CD4-positive, alpha-beta T cell treated with Interleukin-17A for 1 hour (primary cell): ENCODE measurements at regions not wholly inside any gene's neighbourhood (a gene's known extent, or its start where the extent isn't known, plus 50 kb on each side); places are given as distances from the start of the nearest gene placed in this dataset.

Experiments used
- DNase-seq: peaks from one replicate; pipeline ENCODE4 v3.0.0-alpha.2; 2020

DNA sequence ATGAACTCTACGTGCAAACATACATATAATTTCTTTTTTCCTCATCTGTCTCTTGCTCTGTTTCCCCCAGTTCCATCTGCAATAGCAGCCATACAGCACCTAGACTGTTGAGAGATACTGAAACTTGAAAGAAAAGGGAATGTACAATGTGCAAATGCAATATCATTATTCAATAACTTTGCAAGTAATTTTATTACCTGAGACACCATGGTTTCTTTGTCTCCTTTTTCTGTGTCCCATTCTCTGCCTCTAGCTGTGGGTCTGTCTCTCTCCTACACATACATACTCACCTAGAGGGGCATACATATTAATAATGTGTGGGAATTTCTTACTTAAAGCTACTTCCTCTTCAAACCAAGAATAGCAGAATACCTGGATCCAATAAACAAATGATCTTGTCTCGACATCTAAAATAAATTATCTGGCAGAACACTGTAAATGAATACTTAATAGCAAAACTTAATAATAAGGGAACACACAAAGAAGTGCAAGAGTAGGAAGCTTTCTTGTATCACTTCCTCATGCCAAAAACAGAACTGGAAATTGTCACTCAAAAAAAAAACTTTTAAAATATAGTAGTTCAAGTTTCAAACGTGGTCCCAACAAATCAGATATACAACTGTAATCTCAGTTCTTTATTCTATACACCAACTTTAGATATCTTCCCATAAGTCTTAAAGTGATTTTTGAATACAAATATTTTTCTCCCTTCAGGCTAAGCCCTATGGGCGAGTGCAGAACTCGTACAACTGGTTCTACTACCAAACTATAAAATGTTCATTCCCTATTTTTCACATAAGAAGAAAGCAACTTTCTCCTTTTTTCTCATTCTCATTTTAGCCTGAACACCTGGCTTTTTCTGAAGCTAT, 194.6 kb downstream of the NRIP1 start:
- no peak for DNase-seq

DNA sequence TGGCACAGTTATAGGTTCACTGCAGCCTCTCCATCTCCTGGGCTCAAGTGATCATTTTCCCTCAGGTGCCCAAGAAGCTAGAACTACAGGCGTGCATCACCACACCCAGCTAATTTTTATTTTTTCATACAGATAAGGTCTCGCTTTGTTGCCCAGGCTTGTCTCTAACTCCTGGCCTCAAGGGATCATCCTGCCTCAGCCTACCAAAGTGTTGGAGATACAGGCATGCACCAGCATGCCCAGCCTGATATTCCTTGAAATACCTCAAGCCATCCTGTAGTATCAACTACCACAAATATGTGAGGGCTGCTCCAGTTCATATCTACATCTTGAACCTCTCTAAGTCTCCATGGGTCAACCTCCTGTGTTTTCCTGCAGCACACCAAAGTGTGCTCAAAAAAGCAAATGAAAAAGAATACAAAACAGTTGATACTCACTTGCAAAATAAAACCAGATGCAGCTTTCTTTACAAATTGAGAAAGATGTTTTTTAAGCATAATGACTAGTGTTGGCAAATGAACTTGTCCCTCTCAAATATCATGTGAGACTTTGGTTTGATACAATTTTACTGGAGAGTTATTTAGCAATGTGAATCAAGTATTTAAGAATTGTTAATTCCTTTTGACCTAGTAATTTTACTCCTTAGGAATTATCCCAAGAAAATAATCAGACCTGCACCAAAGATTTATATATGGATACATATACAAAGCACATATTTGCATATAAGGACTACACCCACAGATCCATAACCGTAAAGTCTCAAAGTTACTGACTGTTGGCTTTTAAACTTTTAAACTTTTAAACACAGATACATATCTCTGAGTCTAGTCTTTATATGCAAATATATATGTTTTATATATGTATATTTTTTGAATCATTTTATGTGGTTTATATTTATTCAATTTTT, 197.7 kb downstream of the NRIP1 start:
- no peak for DNase-seq

DNA sequence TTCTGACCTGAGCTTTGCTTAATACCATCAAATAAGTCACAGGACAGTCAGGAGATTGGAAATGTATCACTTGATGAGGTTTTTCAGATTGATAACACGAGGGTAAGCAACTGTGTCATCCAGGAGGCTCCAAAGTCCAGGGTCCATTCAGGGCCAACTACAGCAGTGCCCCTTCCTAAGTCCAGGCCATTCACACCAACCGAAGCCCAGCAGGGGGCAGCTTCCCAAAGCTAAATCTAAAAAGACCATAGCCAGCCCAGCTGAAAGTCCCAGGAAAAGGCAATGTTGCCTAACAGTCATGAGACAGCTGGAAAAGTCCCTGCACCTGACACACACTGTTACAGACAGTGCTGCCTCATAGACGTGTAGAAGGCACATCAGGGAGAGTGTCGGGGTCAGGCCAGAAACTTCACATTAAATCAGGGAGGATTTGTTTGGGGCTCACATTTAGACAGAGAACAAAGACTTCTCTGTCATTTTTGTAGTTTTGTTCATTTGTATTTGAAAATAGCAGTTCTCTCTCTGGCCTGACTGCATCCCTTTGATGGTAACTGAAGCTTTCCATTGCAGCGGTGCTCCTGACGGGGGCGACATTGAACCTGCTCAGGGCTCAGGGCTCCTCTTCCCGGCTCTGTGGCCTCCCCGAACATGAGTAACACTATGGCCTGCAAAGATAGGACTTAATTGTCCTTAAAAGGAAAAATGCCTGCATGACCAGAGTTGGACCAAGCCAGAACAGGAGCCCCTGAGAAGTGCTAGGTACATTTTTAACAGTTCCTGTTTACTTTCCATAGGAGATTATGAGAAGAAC, 200.4 kb downstream of the NRIP1 start:
- DNase-seq = peak; percentile 19

GRCh38 chr21:14863745-14864210, 201.0 kb downstream of the NRIP1 start:
- no peak for DNase-seq

GRCh38 chr21:14862794-14863720, 201.7 kb downstream of the NRIP1 start:
- DNase-seq = no peak

DNA sequence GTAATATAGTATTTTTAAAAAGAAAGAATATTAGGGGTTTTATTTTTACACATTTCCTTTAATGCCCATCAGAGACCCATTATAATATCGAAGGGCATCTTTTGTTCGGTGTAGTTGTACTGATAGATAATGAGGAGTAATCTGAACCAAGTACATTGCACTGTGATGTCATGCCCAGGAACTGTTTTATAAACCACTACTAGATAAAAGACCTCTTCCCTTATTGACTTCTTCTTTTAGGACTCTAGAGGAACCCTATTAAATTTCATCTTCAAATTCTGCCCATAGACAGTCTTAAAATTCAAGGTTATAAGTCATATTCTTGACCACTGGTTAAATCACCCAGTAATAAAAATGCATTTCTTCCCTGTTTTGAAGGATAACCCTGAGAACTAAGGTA, 206.5 kb downstream of the NRIP1 start:
- no peak for DNase-seq

- DNase-seq = no peak
Measured at GRCh38 chr21:14857529-14857928, 207.3 kb downstream of the NRIP1 start.

- no peak for DNase-seq
Measured at GRCh38 chr21:14850394-14850793, 214.4 kb downstream of the NRIP1 start.

- DNase-seq = no peak
Measured at GRCh38 chr21:14846621-14847020, 218.2 kb downstream of the NRIP1 start.

DNA sequence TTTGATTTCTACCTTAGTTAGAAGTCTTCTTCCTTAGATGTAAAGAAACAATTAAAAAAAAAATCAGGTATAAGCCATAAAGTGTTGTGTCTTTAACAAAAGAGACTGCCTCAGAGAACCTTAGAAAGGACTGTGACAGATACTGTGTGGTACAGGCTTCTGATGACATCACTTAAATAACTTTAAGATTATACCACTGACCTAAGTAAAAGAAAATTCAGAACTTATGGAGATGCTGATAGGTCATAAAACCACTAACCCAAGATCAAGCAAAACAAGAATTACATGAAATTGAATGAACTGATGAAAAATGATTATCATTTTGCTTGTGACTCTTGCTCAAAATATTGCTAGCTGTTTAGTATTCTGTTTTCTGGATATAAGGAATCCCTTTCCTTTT, 220.8 kb downstream of the NRIP1 start:
- DNase-seq = no peak

DNA sequence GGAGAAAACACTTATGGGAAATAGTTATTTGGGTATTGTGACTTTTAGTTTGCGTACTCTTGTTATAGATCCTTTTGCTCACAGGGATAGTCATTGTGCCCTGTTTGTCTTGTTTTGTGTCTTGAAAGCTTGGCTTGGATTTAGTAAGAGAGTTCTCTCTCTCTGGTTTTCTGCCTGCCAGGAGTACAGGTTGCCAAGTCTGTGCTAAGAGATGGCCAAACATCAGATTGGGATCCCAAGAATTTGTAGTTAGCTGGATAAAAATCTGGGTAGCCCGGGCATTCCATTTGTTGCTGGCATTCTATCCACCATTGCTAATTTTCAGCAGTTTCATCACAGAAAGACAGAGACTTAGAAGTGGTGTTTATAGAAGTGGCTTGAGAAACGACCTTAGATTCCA, 222.2 kb downstream of the NRIP1 start:
- no peak for DNase-seq

DNA sequence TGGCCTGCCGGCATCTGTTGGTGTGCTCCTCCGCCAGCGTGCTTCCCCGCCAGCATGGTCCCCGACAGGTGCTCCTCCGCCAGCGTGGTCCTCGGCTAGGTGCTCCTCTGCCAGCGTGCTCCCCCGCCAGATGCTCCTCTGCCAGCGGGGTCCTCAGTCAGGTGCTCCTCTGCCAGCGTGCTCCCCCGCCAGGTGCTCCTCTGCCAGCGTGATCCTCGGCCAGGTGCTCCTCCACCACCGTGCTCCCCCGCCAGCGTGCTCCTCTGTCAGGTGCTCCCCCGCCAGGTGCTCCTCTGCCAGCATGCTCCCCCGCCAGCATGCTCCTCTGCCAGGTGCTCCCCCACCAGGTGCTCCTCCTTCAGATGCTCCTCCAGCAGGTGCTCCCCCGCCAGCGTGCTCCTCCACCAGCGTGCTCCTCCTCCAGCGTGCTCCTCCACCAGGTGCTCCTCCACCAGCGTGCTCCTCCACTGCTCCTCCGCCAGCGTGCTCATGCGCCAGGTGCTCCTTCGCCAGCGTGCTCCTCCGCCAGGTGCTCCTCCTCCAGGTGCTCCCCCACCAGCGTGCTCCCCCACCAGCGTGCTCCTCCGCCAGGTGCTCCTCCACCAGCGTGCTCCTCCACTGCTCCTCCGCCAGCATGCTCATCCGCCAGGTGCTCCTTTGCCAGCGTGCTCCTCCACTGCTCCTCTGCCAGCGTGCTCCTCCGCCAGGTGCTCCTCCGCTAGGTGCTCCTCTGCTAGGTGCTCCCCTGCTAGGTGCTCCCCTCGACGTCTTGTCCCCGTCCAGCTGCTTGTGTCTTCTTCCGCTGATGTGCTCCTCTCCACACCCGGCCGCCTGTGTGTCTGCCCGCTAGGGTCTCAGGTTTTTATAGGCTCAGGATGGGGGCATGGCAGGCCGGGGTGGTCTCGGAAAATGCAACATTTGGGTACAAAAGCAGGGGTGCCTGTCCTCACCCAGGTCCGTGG, 223.0 kb downstream of the NRIP1 start:
- no peak for DNase-seq

GRCh38 chr21:14838400-14838799, 226.4 kb downstream of the NRIP1 start:
- no peak for DNase-seq

- no peak for DNase-seq
Measured at GRCh38 chr21:14836950-14837349, 227.8 kb downstream of the NRIP1 start.

GRCh38 chr21:14833666-14834351, 231.0 kb downstream of the NRIP1 start:
- DNase-seq = no peak

DNA sequence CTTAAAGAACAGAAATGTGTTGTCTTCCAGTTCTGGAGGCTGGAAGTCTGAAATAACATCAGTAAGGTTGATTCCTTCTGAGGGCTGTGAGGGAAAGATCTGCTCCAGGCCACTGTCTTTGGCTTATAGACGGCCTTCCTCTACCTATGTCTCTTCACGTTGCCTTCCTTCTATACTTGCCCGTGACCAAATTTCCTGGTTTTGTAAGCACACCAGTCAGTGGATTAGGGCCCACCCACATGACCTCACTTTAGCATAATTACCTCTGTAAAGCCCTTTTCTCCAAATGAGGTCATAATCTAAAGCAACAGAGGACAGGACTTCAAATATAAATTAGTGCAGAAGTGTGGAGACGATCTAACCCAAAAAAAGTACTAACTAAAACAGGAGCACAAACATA, 231.6 kb downstream of the NRIP1 start:
- DNase-seq = no peak

DNA sequence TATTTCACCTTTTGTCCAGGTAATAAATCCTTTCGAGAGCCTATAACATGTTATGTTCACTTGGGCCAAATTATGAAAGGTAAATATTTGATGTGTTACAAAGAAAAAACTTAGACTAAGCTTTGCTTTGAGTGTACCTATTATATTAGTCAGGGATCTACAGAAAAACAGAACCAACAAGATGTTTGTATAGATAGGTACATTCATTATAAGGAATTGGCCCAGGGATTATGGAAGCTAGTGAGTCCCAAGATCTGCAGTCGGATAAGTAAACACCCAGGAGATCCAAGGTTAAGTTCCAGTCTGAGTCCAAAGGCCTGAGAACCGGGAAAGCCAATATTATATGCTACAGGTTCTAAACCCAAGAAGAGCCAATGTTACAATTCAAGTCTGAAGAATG, 234.5 kb downstream of the NRIP1 start:
- no peak for DNase-seq

- no peak for DNase-seq
Measured at GRCh38 chr21:14829685-14830084, 235.1 kb downstream of the NRIP1 start.

DNA sequence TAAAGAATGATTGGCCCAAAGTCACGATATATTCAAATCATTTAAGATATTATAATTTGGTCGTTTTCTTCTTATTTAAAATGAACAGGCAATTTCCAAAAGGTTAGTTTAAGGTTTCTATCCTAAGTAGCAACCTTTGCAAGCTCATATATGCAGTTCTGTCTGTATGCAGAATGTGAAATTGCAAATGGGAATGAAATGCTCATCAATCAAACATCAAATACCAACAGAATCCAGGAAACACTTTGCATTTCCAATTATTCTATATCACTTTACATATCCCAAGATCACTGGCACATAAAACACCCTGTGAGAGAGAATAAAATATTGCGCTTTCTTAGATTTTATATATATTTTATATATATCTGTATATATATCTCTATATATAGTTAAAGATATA, 237.3 kb downstream of the NRIP1 start:
- no peak for DNase-seq

DNA sequence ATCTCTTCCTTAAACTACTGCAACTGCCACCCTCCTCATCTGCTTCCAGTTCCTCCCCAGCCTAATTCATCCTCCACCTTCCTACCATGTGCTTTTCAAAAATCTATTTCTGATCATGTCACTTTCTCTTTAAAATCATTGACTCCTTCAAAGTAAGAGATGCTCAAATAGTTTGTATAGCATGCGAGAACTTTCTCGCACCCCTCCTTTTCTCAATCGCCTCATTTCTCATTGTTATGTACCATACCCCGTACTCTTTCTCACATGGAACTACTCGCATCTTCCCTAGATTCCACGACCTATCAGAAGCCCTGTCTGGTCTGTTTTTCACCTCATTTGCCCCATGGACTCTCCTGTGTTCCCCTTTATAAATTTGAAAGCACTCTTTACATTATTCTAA, 238.2 kb downstream of the NRIP1 start:
- DNase-seq = no peak
